H9 (cell line): ENCODE measurements at regions not wholly inside any gene's neighbourhood (a gene's known extent, or its start where the extent isn't known, plus 50 kb on each side); places are given as distances from the start of the nearest gene placed in this dataset.

Experiments used
- DNase-seq: peaks from one replicate; pipeline ENCODE4 v3.0.0-alpha.2; 2017
- H2AFZ ChIP-seq: one replicate; pipeline ENCODE4 v1.6.1; 2013; ENCODE audit warnings: mild to moderate bottlenecking, low read length, control low read depth, moderate library complexity
- H2AK5ac ChIP-seq: 2 replicates; pipeline ENCODE4 v1.6.1; 2013; ENCODE audit warnings: low read length, control low read depth, mixed read lengths; ENCODE audit not compliant: insufficient read length
- H2BK120ac ChIP-seq: one replicate; pipeline ENCODE4 v1.6.1; 2013; ENCODE audit warnings: low read depth, mild to moderate bottlenecking, low read length, control low read depth, inconsistent platforms; ENCODE audit not compliant: poor library complexity, severe bottlenecking
- H2BK12ac ChIP-seq: 2 replicates; pipeline ENCODE4 v1.6.1; 2013; ENCODE audit warnings: low read length, control low read depth, mixed read lengths, low read depth; ENCODE audit not compliant: insufficient read length
- H2BK15ac ChIP-seq: 2 replicates; pipeline ENCODE4 v1.6.1; 2013; ENCODE audit warnings: low read depth, low read length, control low read depth
- H2BK20ac ChIP-seq: one replicate; pipeline ENCODE4 v1.6.1; 2013; ENCODE audit warnings: low read depth, mild to moderate bottlenecking, low read length, control low read depth, inconsistent platforms; ENCODE audit not compliant: poor library complexity, severe bottlenecking
- H2BK5ac ChIP-seq: 2 replicates; pipeline ENCODE4 v1.6.1; 2013; ENCODE audit warnings: low read length, control low read depth, mixed read lengths; ENCODE audit not compliant: insufficient read length
- H3K14ac ChIP-seq: 2 replicates; pipeline ENCODE4 v1.6.1; 2013; ENCODE audit warnings: low read length, control low read depth; ENCODE audit not compliant: insufficient read depth
- H3K18ac ChIP-seq: 2 replicates; pipeline ENCODE4 v1.6.1; 2013; ENCODE audit warnings: low read depth, mild to moderate bottlenecking, mixed read lengths, low read length, control low read depth; ENCODE audit not compliant: insufficient read length
- H3K23ac ChIP-seq: 2 replicates; pipeline ENCODE4 v1.6.1; 2013; ENCODE audit warnings: low read length, control low read depth, mixed read lengths, low read depth; ENCODE audit not compliant: insufficient read length
- H3K23me2 ChIP-seq: 2 replicates; pipeline ENCODE4 v1.6.1; 2013; ENCODE audit warnings: low read depth, mild to moderate bottlenecking, mixed read lengths, low read length, control low read depth; ENCODE audit not compliant: insufficient read length, poor library complexity, severe bottlenecking
- H3K27ac ChIP-seq: 2 replicates; pipeline ENCODE4 v1.5.1; 2013; ENCODE audit warnings: low read length, control low read depth, mixed read lengths, low read depth; ENCODE audit not compliant: insufficient read length
- H3K27me3 ChIP-seq: 2 replicates; pipeline ENCODE4 v1.6.1; 2013; ENCODE audit warnings: low read length, control low read depth, inconsistent platforms; ENCODE audit not compliant: insufficient read depth
- H3K4ac ChIP-seq: 2 replicates; pipeline ENCODE4 v1.6.1; 2013; ENCODE audit warnings: low read depth, mild to moderate bottlenecking, control low read depth, inconsistent platforms, low read length, moderate library complexity
- H3K4me1 ChIP-seq: 2 replicates; pipeline ENCODE4 v1.6.1; 2013; ENCODE audit warnings: low read length, control low read depth, inconsistent platforms; ENCODE audit not compliant: insufficient read depth
- H3K4me2 ChIP-seq: 2 replicates; pipeline ENCODE4 v1.6.1; 2013; ENCODE audit warnings: low read length, control low read depth, mixed read lengths; ENCODE audit not compliant: insufficient read length, insufficient read depth
- H3K56ac ChIP-seq: 2 replicates; pipeline ENCODE4 v1.6.1; 2013; ENCODE audit warnings: low read depth, mild to moderate bottlenecking, mixed read lengths, low read length, control low read depth; ENCODE audit not compliant: insufficient read length
- H3K79me1 ChIP-seq: 2 replicates; pipeline ENCODE4 v1.6.1; 2013; ENCODE audit warnings: low read depth, mild to moderate bottlenecking, moderate library complexity, low read length, control low read depth, inconsistent platforms; ENCODE audit not compliant: insufficient read depth, poor library complexity, severe bottlenecking
- H3K79me2 ChIP-seq: 2 replicates; pipeline ENCODE4 v1.6.1; 2013; ENCODE audit warnings: low read length, control low read depth, inconsistent platforms; ENCODE audit not compliant: insufficient read depth
- H3K9ac ChIP-seq: 2 replicates; pipeline ENCODE4 v1.6.1; 2013; ENCODE audit warnings: low read length, control low read depth, mixed read lengths; ENCODE audit not compliant: insufficient read length; ENCODE audit errors: extremely low read depth
- H3K9me3 ChIP-seq: one replicate; pipeline ENCODE4 v1.6.1; 2013; ENCODE audit warnings: low read depth, low read length, inconsistent platforms; ENCODE audit not compliant: control insufficient read depth
- H3T11ph ChIP-seq: one replicate; pipeline ENCODE4 v1.6.1; 2013; ENCODE audit warnings: mild to moderate bottlenecking, low read length, control low read depth, inconsistent platforms
- H4K20me1 ChIP-seq: one replicate; pipeline ENCODE4 v1.6.1; 2013; ENCODE audit not compliant: control insufficient read depth, insufficient read length, insufficient read depth
- H4K5ac ChIP-seq: 2 replicates; pipeline ENCODE4 v1.6.1; 2013; ENCODE audit warnings: low read depth, mild to moderate bottlenecking, mixed read lengths, low read length, control low read depth; ENCODE audit not compliant: insufficient read length
- H4K8ac ChIP-seq: replicated peaks from 2 replicates; pipeline ENCODE4 v1.6.1; 2013; ENCODE audit warnings: low read length, control low read depth, mixed read lengths, low read depth; ENCODE audit not compliant: insufficient read length
- H4K91ac ChIP-seq: 2 replicates; pipeline ENCODE4 v1.6.1; 2013; ENCODE audit warnings: low read depth, mild to moderate bottlenecking, moderate library complexity, mixed read lengths, low read length, control low read depth; ENCODE audit not compliant: insufficient read length
- H3K27ac Mint-ChIP-seq, 3 experiments: 2 replicates in 2 of 3; 3 replicates in 1 of 3; pipeline ENCODE4 v1.8.0; 2020 to 2021; ENCODE audit warnings: mixed read lengths in 3 of 3, mild to moderate bottlenecking in 1 of 3, moderate library complexity in 1 of 3
- H3K27me3 Mint-ChIP-seq: 2 replicates; pipeline ENCODE4 v1.8.0; 2021; ENCODE audit warnings: low read depth, mild to moderate bottlenecking, moderate library complexity, mixed read lengths
- H3K36me3 Mint-ChIP-seq, 3 experiments: 2 replicates in 2 of 3; 3 replicates in 1 of 3; pipeline ENCODE4 v1.8.0; 2020 to 2021; ENCODE audit warnings: low read depth in 3 of 3, mixed read lengths in 3 of 3; ENCODE audit not compliant: insufficient read depth in 1 of 3
- H3K4me1 Mint-ChIP-seq, 2 experiments: 2 replicates each; pipeline ENCODE4 v1.8.0; 2020; ENCODE audit warnings: mixed read lengths in 2 of 2
- H3K4me3 Mint-ChIP-seq, 2 experiments: 2 replicates in 1 of 2; 3 replicates in 1 of 2; pipeline ENCODE4 v1.8.0; 2020 to 2021; ENCODE audit warnings: mild to moderate bottlenecking in 2 of 2, mixed read lengths in 2 of 2, moderate library complexity in 1 of 2
- H3K9me3 Mint-ChIP-seq, 2 experiments: 2 replicates in 1 of 2; 3 replicates in 1 of 2; pipeline ENCODE4 v1.8.0; 2020; ENCODE audit warnings: mild to moderate bottlenecking in 2 of 2, mixed read lengths in 2 of 2, moderate library complexity in 1 of 2
- WGBS: extraction: QIAGEN DNeasy Blood & Tissue Kit; methylation state at CpG from one replicate; pipeline ENCODE4 v1.1.7; 2013; ENCODE audit warnings: missing lambda C conversion rate, low lambda C conversion rate, mixed read lengths; ENCODE audit not compliant: insufficient read length; ENCODE audit errors: extremely low coverage; 5-methylcytosine and 5-hydroxymethylcytosine counted together
- TF ChIP-seq, protein P1 (sequence below): fragments of 200-600 bp; sonication (generic); conservative IDR thresholded peaks from 3 replicates; pipeline ENCODE4 v1.8.0; 2021; ENCODE audit warnings: antibody characterized with exemption, mild to moderate bottlenecking

GRCh38 chr4:127120441-127121090 lies 512.2 kb upstream of the INTU start:
- no peaks in the 10 kb centered on the region for H4K20me1 ChIP-seq
- no peak overlapping the region for H3K56ac ChIP-seq

More at GRCh38 chr4:127120441-127121090, 512.2 kb upstream of the INTU start:
- Mint-ChIP-seq H3K27me3 (no peaks in the 10 kb centered on the region), H3K4me1 (peaks cover 35 to 42% of the 10 kb centered on the region in 2 experiments), H3K4me3 (no peak overlapping the region), H3K27ac (peak overlapping the region in 2 of 3 experiments; percentile 12 to 74; a peak in 4 of 7 replicates), H3K36me3 (peaks cover 0 to 10% (median 4%) of the 10 kb centered on the region in 3 experiments; a peak in 6 of 7 replicates), H3K9me3 (peaks cover 3 to 5% of the 10 kb centered on the region in 2 experiments; a peak in 4 of 5 replicates)
- Histone ChIP-seq H3K18ac (no peak overlapping the region), H4K91ac (no peak overlapping the region), H3K14ac (no peak overlapping the region), H3K23ac (no peak overlapping the region), H4K8ac (no peak overlapping the region), H3K79me2 (no peaks in the 10 kb centered on the region), H2BK20ac (no peak overlapping the region), H3K27ac (no peak overlapping the region), H3K9ac (no peak overlapping the region), H3K23me2 (no peaks in the 10 kb centered on the region), H3K4me2 (no peak overlapping the region), H3K4ac (no peak overlapping the region), H3K27me3 (no peaks in the 10 kb centered on the region), H2AK5ac (no peak overlapping the region), H2AFZ (no peak overlapping the region), H2BK15ac (no peak overlapping the region), H2BK5ac (no peak overlapping the region), H2BK120ac (no peak overlapping the region), H4K5ac (no peak overlapping the region), H3K79me1 (no peaks in the 10 kb centered on the region), H3K4me1 (no peaks in the 10 kb centered on the region), H2BK12ac (no peak overlapping the region), H3T11ph (no peak overlapping the region), H3K9me3 (no peaks in the 10 kb centered on the region)
- TF ChIP-seq, protein P1, sequence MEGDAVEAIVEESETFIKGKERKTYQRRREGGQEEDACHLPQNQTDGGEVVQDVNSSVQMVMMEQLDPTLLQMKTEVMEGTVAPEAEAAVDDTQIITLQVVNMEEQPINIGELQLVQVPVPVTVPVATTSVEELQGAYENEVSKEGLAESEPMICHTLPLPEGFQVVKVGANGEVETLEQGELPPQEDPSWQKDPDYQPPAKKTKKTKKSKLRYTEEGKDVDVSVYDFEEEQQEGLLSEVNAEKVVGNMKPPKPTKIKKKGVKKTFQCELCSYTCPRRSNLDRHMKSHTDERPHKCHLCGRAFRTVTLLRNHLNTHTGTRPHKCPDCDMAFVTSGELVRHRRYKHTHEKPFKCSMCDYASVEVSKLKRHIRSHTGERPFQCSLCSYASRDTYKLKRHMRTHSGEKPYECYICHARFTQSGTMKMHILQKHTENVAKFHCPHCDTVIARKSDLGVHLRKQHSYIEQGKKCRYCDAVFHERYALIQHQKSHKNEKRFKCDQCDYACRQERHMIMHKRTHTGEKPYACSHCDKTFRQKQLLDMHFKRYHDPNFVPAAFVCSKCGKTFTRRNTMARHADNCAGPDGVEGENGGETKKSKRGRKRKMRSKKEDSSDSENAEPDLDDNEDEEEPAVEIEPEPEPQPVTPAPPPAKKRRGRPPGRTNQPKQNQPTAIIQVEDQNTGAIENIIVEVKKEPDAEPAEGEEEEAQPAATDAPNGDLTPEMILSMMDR = no peak
- DNase-seq = no peak
- WGBS = no CpG with 5 or more reads among the region's 11 CpGs
